C4-2B (cell line): ENCODE measurements at regions not wholly inside any gene's neighbourhood (a gene's known extent, or its start where the extent isn't known, plus 50 kb on each side); places are given as distances from the start of the nearest gene placed in this dataset.

Experiments
- ZFX ChIP-seq: fragments of 450-650 bp; IDR thresholded peaks from 2 replicates; pipeline ENCODE4 v1.6.1; 2017
- TF ChIP-seq, protein P1 (sequence below): fragments of 450-650 bp; conservative IDR thresholded peaks from 2 replicates; pipeline ENCODE4 v1.5.1; 2017; ENCODE audit warnings: mild to moderate bottlenecking

DNA sequence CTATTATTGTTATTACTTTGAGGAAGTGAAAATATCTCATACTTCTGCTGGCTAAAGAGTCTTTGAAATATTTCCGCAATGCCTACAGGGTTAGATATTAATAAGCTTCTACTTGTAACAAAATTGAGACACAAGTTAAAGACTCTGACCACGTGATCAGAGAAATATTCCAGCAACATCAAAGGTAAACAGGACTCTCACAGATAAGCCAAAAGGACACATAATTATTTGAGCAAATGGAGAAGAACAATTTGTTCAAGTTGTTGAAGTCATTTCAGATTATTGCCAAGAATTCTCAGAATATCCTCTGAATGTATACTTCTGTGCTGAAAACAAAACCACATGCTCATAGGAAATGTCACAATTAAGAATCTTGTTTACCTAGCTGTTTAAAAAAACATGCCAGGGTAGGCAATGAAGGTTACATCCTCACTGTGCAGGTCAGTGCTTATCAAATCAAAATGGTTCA, 225.8 kb upstream of the ALCAM start:
- TF ChIP-seq, protein P1, sequence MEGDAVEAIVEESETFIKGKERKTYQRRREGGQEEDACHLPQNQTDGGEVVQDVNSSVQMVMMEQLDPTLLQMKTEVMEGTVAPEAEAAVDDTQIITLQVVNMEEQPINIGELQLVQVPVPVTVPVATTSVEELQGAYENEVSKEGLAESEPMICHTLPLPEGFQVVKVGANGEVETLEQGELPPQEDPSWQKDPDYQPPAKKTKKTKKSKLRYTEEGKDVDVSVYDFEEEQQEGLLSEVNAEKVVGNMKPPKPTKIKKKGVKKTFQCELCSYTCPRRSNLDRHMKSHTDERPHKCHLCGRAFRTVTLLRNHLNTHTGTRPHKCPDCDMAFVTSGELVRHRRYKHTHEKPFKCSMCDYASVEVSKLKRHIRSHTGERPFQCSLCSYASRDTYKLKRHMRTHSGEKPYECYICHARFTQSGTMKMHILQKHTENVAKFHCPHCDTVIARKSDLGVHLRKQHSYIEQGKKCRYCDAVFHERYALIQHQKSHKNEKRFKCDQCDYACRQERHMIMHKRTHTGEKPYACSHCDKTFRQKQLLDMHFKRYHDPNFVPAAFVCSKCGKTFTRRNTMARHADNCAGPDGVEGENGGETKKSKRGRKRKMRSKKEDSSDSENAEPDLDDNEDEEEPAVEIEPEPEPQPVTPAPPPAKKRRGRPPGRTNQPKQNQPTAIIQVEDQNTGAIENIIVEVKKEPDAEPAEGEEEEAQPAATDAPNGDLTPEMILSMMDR: no peak
- TF ChIP-seq ZFX: no peak
